ENCODE measurements at regions not wholly inside any gene's neighbourhood (a gene's known extent, or its start where the extent isn't known, plus 50 kb on each side); places are given as distances from the start of the nearest gene placed in this dataset.

DNA sequence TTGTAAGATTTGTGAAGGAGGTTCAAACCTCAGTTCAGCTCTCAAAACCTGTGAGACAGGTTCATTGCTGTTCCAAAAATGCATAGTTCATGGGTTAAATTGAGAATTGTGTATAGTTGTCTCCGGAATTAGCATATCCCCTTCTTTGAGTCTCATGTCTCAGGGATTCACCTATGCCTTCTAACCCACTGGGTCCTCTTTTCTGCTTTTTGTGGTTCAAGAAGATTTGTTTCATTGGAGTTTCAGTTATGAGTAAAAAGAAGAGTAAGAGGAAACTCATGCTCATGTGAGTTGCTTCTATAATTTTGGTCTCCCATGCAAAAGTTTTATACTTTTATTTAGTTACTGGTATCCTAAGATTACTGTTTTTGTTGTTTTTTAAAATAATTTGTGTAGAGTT lies 1219.8 kb upstream of the ZEB2 start:
- CTCF ChIA-PET, result no interaction called here
- Histone ChIP-seq H2AFZ (no peak overlapping the region), H3K4me2 (no peak overlapping the region), H3F3A (ENCODE audit: insufficient read depth, low read depth) (no peaks in the 10 kb centered on the region), H3K9me3 (ENCODE audit: insufficient read depth, low read depth) (no peaks in the 10 kb centered on the region), H3K36me3 (ENCODE audit: low read depth) (no peaks in the 10 kb centered on the region), H4K20me1 (ENCODE audit: insufficient read depth) (no peaks in the 10 kb centered on the region), H3K4me1 (replicated peaks; ENCODE audit: insufficient read depth) (no peaks in the 10 kb centered on the region), H3K27ac (no peak overlapping the region), H3K27me3 (ENCODE audit: insufficient read depth, low read depth) (no peaks in the 10 kb centered on the region), H3K9me2 (ENCODE audit: insufficient read depth) (no peaks in the 10 kb centered on the region), H3K79me2 (ENCODE audit: low read depth) (no peaks in the 10 kb centered on the region), H3K4me3 (no peak overlapping the region)
- POLR2A ChIA-PET (ENCODE audit: unreplicated experiment), result no interaction called here
- intact Hi-C loops (cut with micrococcal nuclease; ENCODE audit: unreplicated experiment), result no loop called here
- DNase-seq, result no peak
- TF ChIP-seq CTCF (conservative IDR thresholded peaks at IDR 0.05) (no peak), EZH2 (IDR thresholded peaks at IDR 0.05; ENCODE audit: low read depth) (no peak)
- BruUV-seq (replicated peaks), result no TSS peak

GRCh38 chr2:145736871-145737270 lies 1217.0 kb upstream of the ZEB2 start:
- Histone ChIP-seq H3K4me2 (no peak overlapping the region), H3K79me2 (ENCODE audit: low read depth) (no peaks in the 10 kb centered on the region), H3K4me3 (no peak overlapping the region), H2AFZ (no peak overlapping the region), H3K9me2 (ENCODE audit: insufficient read depth) (no peaks in the 10 kb centered on the region), H3K27me3 (ENCODE audit: insufficient read depth, low read depth) (no peaks in the 10 kb centered on the region), H3K9me3 (ENCODE audit: insufficient read depth, low read depth) (no peaks in the 10 kb centered on the region), H3K36me3 (ENCODE audit: low read depth) (no peaks in the 10 kb centered on the region), H3K27ac (no peak overlapping the region), H3F3A (ENCODE audit: insufficient read depth, low read depth) (no peaks in the 10 kb centered on the region), H3K4me1 (replicated peaks; ENCODE audit: insufficient read depth) (no peaks in the 10 kb centered on the region), H4K20me1 (ENCODE audit: insufficient read depth) (no peaks in the 10 kb centered on the region)
- ChIA-PET POLR2A (ENCODE audit: unreplicated experiment) (no interaction called here), CTCF (no interaction called here)
- BruUV-seq (replicated peaks), result no TSS peak
- no peak for DNase-seq
- intact Hi-C loops (cut with micrococcal nuclease; ENCODE audit: unreplicated experiment), result no loop called here
- no peak for TF ChIP-seq CTCF (conservative IDR thresholded peaks at IDR 0.05)
- no peak for TF ChIP-seq EZH2 (IDR thresholded peaks at IDR 0.05; ENCODE audit: low read depth)

GRCh38 chr2:145731467-145731866 lies 1211.5 kb upstream of the ZEB2 start:
- H3K4me3 ChIP-seq, result no peak overlapping the region
- no peaks in the 10 kb centered on the region for H4K20me1 ChIP-seq (ENCODE audit: insufficient read depth)
- no peaks in the 10 kb centered on the region for H3K4me1 ChIP-seq (replicated peaks; ENCODE audit: insufficient read depth)
- no peaks in the 10 kb centered on the region for H3K79me2 ChIP-seq (ENCODE audit: low read depth)
- intact Hi-C loops (cut with micrococcal nuclease; ENCODE audit: unreplicated experiment), result no loop called here
- H3K36me3 ChIP-seq (ENCODE audit: low read depth), result no peaks in the 10 kb centered on the region
- no peak overlapping the region for H2AFZ ChIP-seq
- H3K9me3 ChIP-seq (ENCODE audit: insufficient read depth, low read depth), result no peaks in the 10 kb centered on the region
- no peak for DNase-seq
- H3K9me2 ChIP-seq (ENCODE audit: insufficient read depth), result no peaks in the 10 kb centered on the region; the same call in 1 of the 2 replicates
- TF ChIP-seq EZH2 (IDR thresholded peaks at IDR 0.05; ENCODE audit: low read depth) (no peak), CTCF (conservative IDR thresholded peaks at IDR 0.05) (no peak)
- no peaks in the 10 kb centered on the region for H3K27me3 ChIP-seq (ENCODE audit: insufficient read depth, low read depth)
- H3K4me2 ChIP-seq, result no peak overlapping the region
- no peaks in the 10 kb centered on the region for H3F3A ChIP-seq (ENCODE audit: insufficient read depth, low read depth)
- BruUV-seq (replicated peaks), result no TSS peak
- ChIA-PET POLR2A (ENCODE audit: unreplicated experiment) (interaction anchor here (0.6 kb wide), 1 partner anchor 58 kb away, joined by 3 read pairs; no protein-coding TSS in a partner anchor), CTCF (no interaction called here)
- no peak overlapping the region for H3K27ac ChIP-seq
